HPDE6-E6E7 (cell line): ENCODE measurements at regions not wholly inside any gene's neighbourhood (a gene's known extent, or its start where the extent isn't known, plus 50 kb on each side); places are given as distances from the start of the nearest gene placed in this dataset.

ENCODE experiments used
- DNase-seq: peaks from one replicate; pipeline ENCODE4 v3.0.0; 2011; ENCODE audit warnings: missing footprints; ENCODE audit errors: extremely low spot score

- DNase-seq, result no peak
These were observed 164.8 kb downstream of the DUSP6 start for GRCh38 chr12:89187507-89187906.

DNA sequence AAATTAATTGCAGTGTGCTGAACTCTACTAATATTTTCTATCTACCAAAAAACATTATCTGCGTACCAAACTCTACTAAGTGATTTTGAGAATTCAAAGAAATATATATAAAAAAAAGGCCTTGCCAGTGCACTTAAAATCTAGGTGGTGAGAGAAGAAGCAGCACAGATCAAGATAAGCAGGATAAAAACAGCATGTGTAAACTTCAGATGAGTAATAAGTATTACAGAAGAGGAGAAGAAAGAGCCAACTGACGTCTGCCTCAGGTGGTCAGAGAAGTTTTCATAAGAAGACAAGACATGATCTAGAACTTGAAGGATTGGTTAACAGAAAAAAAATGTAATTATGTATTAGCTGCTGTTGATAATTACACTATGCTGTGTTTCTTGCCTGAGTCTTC, 166.4 kb downstream of the DUSP6 start:
- DNase-seq, result no peak

- DNase-seq, result no peak
These were observed 167.1 kb downstream of the DUSP6 start for GRCh38 chr12:89185181-89185580.

DNA sequence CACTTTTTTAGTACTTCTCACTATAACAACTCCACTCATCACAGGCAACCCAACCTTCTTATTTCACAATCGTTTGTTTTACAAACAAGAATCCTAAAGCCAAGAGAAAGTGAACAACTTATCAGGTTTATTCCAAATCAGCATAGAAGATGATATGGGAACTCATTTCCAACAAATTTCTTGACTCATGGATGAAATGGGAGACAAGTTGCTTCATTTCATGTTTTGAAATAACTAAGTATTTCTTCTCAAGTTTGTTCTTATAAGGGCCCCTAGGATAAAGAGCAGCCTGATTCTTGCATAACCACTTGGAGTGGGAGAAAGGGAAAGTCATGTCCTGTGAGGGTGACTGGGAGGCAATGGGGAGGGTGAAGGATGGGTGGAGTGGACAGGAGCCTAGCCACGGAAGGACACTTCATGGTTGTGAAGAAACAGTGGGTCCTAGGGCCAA, 168.3 kb downstream of the DUSP6 start:
- DNase-seq, result no peak

DNA sequence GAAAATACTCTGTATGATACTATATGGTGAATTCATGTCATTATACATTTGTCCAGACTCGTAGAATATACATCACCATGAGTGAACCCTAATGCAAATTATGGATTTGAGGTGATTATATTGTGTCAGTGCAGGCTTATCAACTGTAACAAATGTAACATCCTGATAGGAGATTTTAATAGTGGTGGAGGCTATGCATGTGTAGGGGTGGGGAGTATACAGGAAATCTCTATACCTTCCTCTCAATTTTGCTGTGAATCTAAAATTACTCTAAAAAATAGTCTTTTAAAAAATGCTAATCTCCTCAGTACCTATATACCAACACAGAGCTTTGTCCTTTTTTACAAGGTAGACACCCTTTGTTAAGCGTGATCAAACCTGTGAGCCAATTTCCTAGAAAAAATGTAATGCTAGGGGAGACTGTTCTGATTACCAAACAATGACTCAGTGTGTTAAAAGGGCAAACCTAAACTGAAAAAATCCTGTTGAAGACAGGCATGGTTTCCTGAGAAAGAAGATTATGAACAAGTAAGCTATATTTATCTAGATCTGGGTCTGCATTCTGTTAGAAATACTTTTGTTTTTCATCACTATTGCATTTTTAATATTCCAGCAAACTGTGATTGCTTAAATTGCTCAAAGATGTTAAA, 170.9 kb downstream of the DUSP6 start:
- peak; percentile 65 for DNase-seq

DNA sequence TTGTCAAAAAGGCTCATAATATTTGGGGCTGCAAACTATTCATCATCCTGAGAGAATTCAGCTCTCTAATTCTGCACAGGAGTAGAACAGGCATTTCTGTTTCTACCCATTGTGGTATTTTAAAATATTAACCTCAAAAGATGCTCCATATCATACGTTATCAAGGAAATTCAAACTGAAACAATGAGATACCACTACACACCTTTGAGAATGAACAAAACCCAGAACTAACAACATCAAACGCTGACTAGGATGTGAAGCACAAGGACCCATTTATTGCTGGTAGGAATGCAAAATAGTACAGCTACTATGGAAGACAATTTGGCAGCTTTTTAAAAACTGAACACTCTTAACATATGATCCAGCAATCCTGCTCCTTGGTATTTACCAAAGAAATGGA, 171.8 kb downstream of the DUSP6 start:
- DNase-seq, result no peak

GRCh38 chr12:89179983-89180382, 172.3 kb downstream of the DUSP6 start:
- DNase-seq, result peak; percentile 43

- DNase-seq, result no peak
These were observed 173.1 kb downstream of the DUSP6 start for GRCh38 chr12:89179245-89179644.

DNA sequence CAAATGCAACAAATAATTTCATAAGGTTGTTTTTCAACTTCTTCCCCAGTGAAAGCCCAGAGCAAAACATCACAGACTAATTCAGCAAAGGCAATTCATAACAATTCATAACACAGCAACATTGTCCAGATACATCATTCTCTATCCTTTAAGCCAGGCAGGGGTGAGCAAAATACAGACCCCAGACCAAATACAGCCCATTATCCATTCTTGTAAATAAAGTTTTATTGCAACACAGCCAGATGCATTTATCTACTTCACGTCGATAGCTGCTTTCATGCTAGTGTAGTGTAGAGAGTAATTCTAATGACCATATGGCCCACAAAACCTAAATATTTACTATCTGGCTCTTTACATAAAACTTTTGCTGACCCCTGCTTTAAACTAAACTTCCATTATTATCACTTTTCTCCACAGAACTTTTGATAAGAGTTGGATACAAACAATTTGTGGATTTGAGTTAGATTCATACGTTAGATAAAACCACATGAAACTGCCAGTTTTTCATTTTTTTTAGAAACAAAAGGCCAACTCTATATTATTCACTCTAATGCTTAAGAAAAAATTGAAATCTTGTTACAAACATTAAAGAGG, 174.4 kb downstream of the DUSP6 start:
- DNase-seq, result no peak

DNA sequence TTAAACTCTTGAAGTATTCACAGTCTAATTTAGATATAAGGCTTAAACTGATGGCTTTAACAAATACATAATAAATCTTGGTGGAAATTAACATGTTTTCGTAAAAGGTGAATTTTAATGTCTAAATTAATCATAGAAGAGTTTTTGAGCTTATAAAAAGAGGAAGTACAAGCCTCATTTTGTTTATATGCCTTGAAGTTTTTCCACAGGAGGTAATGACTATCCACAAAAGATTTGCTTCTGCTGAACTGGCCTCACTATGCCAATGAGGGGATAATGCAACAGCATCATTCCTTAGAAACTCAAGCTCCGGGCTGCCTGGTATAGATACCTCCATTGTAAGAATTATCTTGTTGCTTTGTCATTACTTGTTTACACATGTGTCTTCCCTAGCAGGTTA, 175.6 kb downstream of the DUSP6 start:
- DNase-seq, result no peak

DNA sequence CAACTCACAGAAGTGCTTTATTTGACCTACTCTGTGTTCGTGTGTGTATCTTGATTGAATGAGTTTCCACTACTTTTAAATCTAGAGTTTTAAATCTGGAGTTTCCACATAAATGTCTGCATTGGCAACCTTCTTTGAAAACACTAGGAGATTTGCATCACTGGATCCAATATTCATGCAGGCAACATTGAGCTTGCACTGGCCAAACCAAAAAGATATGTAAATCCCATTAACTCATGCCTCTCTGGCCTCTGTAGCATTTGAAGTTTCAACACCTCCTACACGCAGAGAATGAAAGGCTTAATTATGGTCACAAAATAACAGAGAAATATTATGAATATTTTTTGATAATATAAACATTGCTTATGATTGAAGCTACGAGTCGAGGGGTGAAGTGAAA, 178.6 kb downstream of the DUSP6 start:
- DNase-seq, result no peak

DNA sequence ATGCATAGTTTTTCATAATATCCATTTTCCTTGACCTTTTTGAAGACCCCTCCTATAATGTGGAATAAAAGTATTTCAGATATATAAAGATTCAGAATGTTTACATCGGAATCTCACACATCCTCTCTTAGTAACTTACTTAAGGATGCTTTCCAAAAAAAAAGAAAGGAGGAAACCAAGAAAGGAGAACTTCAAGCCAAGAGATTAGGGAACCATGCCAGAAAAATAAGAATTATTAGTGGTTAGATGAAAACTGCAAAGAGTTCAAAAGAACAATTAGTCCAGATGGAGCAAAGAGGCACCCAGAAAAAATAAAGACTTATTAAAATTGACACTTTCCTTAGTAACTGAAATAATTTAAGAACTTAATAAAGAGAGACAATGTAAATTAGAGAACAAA, 179.2 kb downstream of the DUSP6 start:
- no peak for DNase-seq

DNA sequence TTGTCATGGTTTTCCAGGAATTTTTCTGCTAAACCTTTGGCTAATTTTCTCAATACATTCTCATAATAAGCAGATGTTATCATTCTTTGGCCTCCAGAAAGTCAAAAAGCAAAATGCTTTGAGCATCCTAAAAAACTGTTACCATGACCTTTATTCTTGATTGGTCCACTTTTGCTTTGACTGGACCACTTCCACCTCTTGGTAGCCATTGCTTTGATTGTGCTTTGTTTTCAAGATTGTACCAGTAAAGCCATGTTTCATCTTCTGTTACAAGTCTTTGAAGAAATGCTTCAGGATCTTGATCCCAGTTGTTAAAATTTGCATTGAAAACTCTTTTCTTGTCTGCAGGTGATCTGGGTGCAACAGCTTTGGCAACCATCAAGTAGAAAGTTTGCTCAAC, 180.1 kb downstream of the DUSP6 start:
- DNase-seq, result no peak

DNA sequence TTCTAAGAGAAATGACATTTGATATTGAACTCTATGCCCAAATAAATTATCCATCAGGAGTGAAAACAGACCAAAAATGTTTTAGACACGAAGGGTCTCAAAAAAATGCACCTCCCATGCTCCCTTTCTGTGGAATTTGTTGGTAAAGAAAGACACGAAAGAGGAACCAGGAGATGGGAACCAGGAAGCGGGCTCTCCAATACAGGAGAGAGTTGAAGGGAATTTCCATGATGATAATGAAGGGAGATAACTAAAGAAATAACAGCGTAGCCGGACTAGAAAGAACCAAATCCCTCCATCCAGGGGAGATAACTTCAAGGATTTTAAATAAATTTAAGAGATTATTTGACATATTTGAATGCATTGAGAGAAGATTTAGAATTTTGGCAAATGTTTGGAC, 183.0 kb downstream of the DUSP6 start:
- no peak for DNase-seq

- no peak for DNase-seq
These were observed 184.3 kb downstream of the DUSP6 start for GRCh38 chr12:89167986-89168385.

- DNase-seq, result no peak
These were observed 185.8 kb downstream of the DUSP6 start for GRCh38 chr12:89166525-89166934.

DNA sequence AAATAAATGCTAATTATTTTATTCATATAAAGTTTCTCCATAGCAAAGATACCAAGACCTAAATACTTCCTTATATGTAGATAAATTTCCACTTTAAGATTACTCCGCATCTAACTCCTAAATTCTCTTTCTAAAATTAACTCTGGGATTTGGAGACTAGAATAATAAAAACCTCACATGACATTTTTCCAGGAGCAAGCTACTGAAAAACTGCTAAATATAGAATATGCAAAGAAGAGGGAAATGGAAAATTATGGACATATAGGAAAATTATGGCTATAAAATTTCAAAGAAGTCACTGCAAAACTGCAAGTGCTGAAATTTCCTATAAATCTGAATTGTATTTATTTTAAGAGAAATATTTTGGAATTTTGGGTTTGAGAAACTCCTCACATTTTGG, 186.2 kb downstream of the DUSP6 start:
- DNase-seq, result no peak

GRCh38 chr12:89165703-89166102, 186.6 kb downstream of the DUSP6 start:
- no peak for DNase-seq

GRCh38 chr12:89163918-89164317, 188.4 kb downstream of the DUSP6 start:
- DNase-seq, result no peak

DNA sequence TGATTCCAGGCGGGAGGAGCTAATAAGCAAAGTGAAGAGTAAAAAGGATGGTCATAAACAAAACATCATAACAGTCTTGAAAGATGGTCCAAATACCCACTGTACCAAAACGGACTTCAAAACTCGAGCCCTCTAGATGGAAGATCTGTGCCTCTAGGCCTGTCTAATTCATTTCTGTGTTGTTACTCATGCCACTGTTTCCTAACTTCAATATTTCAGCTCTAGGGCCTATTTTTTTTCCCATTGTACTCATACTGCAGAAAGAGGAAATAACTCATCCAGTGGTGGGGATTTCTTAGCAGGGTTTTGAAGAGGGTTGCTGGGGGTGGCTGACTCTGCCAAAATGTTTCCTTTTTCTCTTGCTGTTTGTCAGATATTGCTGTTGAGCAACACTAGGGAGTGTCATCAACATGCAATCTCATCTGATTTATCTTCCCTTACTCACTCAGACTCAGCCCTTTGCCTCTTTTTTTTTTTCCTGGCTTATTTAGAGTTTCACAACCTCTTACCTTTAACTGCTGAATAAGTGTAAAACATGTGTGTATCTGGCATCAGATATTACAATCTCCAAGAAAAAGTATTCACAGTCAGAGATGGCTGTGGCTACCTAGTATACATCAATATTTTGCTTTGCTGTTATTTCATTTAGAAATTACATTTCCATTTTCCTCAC, 189.6 kb downstream of the DUSP6 start:
- DNase-seq, result peak; percentile 68

DNA sequence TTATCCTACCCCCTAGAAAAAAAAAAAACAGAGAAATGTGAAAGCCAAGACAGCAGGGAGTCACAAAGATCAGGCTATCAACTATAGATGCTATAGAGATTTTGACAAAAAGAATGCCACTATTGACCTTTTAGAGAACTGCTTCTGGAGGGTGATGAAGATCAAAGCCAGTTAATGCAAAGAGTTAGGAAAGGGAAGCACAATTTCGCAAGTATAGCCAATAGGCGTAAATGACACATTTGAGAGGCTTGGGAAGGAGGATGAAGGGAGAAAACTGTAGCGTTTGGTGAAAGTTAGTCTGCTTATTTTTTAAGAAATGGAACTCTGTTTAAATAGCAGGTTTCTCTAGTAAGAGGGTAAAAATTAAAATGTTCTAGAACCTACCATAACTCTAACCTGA, 190.7 kb downstream of the DUSP6 start:
- DNase-seq, result no peak

- DNase-seq, result peak; percentile 52
These were observed 191.6 kb downstream of the DUSP6 start for GRCh38 chr12:89160716-89161123.

DNA sequence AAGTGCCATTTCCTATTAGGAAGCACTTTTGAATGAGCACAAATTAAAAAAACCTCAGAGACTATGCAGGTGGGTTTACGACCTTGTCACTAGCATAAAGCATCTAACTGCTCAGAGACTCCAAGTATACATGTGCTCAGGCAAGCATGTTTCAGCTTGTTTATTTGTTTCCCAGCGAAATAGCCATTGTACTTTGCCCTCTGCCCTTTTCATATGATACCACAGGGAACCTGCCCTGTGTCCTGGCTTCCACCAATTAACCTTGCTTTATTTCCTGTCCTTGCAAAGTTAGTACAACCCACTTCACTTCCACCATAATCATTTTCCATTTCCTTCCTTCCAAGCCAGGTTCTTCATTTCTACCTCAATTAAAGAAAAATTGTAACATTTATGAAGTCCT, 194.9 kb downstream of the DUSP6 start:
- no peak for DNase-seq
